Natural killer cell treated with Interleukin-12 subunit alpha and Interleukin-12 subunit beta and Interleukin-15 and Interleukin-18, amount 100 ng/mL, for 72 hours (primary cell): ENCODE measurements at regions not wholly inside any gene's neighbourhood (a gene's known extent, or its start where the extent isn't known, plus 50 kb on each side); places are given as distances from the start of the nearest gene placed in this dataset.

Experiments
- ATAC-seq, 2 donors: fragments of 150-1000 bp; cut with Tn5 transposase in 1 of 2; sonication (Bioruptor Pico), chemical (Tn5 transposase) in 1 of 2; 2 replicates each; pipeline ENCODE4 v1.10.0; 2021
- DNase-seq: peaks from one replicate; pipeline ENCODE4 v3.0.0; 2022; ENCODE audit warnings: low spot score
- H3K27ac Mint-ChIP-seq, 2 donors: 1 replicate in 1 of 2; 2 replicates in 1 of 2; pipeline ENCODE4 v1.8.0; 2022; ENCODE audit warnings: mixed read lengths in 2 of 2, mild to moderate bottlenecking in 1 of 2, moderate library complexity in 1 of 2
- H3K27me3 Mint-ChIP-seq, 2 donors: 1 replicate in 1 of 2; 2 replicates in 1 of 2; pipeline ENCODE4 v1.8.0; 2022; ENCODE audit warnings: mixed read lengths in 2 of 2
- H3K36me3 Mint-ChIP-seq: one replicate; pipeline ENCODE4 v1.8.0; 2022; ENCODE audit warnings: mixed read lengths
- H3K4me1 Mint-ChIP-seq, 2 donors: 1 replicate in 1 of 2; 2 replicates in 1 of 2; pipeline ENCODE4 v1.8.0; 2022; ENCODE audit warnings: low read depth in 2 of 2, mixed read lengths in 2 of 2, mild to moderate bottlenecking in 1 of 2
- H3K4me3 Mint-ChIP-seq: one replicate; pipeline ENCODE4 v1.8.0; 2022; ENCODE audit warnings: mixed read lengths
- H3K9me3 Mint-ChIP-seq: 2 replicates; pipeline ENCODE4 v1.8.0; 2022; ENCODE audit warnings: mixed read lengths

DNA sequence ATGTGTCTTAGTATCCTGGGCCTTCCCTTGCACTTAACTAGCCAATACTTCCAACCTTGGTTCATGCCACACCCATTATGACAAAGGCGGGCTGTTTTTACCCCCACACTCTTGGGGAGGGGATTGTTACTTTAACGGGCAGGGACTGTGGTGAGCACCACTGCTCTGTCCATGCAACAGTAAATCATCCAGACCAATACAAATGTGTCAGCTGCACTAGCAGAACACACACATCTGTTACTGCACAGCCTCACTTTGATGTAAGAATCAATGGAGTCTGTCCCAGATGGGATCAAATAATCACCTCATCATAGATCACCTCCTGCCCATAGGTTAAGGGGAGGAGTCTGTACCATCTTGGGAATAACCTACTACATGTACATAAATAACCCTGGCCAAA is 58.1 kb downstream of the NPAP1 start:
- Mint-ChIP-seq H3K27ac (no peak overlapping the region), H3K4me3 (no peak overlapping the region)
- ATAC-seq: no peak

GRCh38 chr15:24734396-24734795 is 58.8 kb downstream of the NPAP1 start:
- peaks cover 10% of the 10 kb centered on the region for H3K9me3 Mint-ChIP-seq
- no peak for ATAC-seq
- no peak overlapping the region for H3K4me3 Mint-ChIP-seq
- no peaks in the 10 kb centered on the region for H3K27me3 Mint-ChIP-seq
- no peak overlapping the region for H3K27ac Mint-ChIP-seq
- no peaks in the 10 kb centered on the region for H3K36me3 Mint-ChIP-seq
- no peaks in the 10 kb centered on the region for H3K4me1 Mint-ChIP-seq
- no peak for DNase-seq

More for the DNA sequence above, 58.1 kb downstream of the NPAP1 start:
- H3K36me3 Mint-ChIP-seq: no peaks in the 10 kb centered on the region
- DNase-seq: no peak
- peaks cover 10% of the 10 kb centered on the region for H3K9me3 Mint-ChIP-seq
- H3K27me3 Mint-ChIP-seq: no peaks in the 10 kb centered on the region
- no peaks in the 10 kb centered on the region for H3K4me1 Mint-ChIP-seq

- Mint-ChIP-seq H3K36me3 (peaks cover 14% of the 10 kb centered on the region), H3K9me3 (peaks cover 14% of the 10 kb centered on the region)
- ATAC-seq: no peak
Measured at GRCh38 chr15:24745290-24745689, 69.7 kb downstream of the NPAP1 start.

DNA sequence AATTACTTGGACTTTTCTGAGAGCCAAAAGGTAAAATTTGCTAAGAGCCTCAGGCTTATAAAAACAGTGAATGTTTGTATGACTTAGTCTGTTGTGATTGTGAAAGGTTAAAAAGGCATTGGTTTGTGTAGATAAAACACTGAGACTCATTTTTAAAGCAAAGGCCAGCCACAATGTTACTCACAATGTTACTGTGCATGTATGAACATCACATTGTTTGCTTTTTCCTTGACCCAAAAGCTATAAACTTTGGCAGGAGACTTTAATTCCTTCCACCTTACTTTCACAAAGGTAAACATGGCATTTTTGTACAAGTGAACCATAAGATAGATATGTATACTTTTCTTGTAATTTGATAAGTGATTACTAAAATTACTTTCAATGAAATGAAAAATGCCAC is 70.5 kb downstream of the NPAP1 start:
- Mint-ChIP-seq H3K4me3 (no peak overlapping the region), H3K36me3 (peaks cover 14% of the 10 kb centered on the region), H3K27ac (no peak overlapping the region), H3K4me1 (no peaks in the 10 kb centered on the region), H3K9me3 (peaks cover 14% of the 10 kb centered on the region), H3K27me3 (no peaks in the 10 kb centered on the region)
- no peak for ATAC-seq
- no peak for DNase-seq

More at GRCh38 chr15:24745290-24745689, 69.7 kb downstream of the NPAP1 start:
- Mint-ChIP-seq H3K27me3 (no peaks in the 10 kb centered on the region), H3K4me3 (no peak overlapping the region), H3K27ac (no peak overlapping the region), H3K4me1 (no peaks in the 10 kb centered on the region)
- no peak for DNase-seq

DNA sequence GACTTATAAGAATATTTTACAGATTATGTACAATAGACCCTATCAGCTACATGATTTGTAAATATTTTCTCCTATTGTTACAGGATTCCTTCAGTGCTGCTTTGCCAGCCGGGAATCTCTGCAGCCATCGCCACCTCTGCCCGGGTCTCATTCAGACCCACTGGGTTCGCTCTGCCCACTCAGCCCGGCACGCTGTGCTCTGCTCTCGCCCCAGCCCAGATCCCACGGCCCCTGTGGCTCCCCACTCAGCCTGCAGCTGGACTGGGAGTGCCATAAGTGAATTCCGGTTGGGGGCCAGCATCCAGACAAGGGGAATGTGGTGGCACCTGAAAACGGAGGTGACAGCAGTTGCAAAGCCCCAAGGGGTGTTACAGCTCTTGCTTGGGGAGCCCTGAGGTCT is 71.8 kb downstream of the NPAP1 start:
- Mint-ChIP-seq H3K4me3 (no peak overlapping the region), H3K27me3 (no peaks in the 10 kb centered on the region), H3K27ac (no peak overlapping the region), H3K9me3 (peaks cover 10% of the 10 kb centered on the region), H3K4me1 (no peaks in the 10 kb centered on the region), H3K36me3 (peaks cover 4% of the 10 kb centered on the region)
- ATAC-seq (no peak), DNase-seq (no peak)

DNA sequence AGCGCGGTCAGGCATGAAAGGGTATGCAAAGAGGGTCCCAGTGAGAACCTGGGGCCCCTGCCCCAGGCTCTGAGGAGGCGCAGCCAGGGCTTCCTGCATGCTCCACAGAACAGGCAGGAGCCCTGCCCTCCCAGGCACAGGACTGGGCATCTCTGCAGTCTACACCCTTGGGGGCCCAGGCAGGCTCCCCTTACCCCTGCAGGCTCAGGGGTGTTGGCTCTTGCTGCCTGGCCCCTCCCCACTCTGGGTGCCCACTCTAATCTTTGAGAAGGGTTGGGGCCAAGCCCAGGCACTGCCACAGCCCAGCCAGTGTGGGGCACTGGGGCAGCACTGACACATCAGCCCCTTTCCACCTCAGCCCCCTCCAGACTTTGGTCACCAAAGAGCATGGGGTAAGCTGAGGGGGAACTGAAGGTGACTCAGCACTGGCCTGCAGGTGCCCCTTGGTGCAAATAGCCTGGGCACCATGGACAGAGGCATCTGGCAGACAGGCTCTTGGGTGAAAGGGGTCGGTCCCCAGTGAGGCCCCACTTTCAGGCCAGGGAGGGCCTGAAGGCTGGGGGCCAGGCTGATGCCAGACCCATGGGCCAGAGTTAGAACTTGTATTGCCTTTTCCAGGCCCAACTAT is 73.4 kb downstream of the NPAP1 start:
- Mint-ChIP-seq H3K27me3 (no peaks in the 10 kb centered on the region), H3K9me3 (peaks cover 10% of the 10 kb centered on the region), H3K36me3 (peaks cover 4% of the 10 kb centered on the region), H3K4me1 (no peaks in the 10 kb centered on the region), H3K27ac (no peak overlapping the region), H3K4me3 (no peak overlapping the region)
- DNase-seq (no peak), ATAC-seq (peak in 1 of 2 donors; percentile 40)

DNA sequence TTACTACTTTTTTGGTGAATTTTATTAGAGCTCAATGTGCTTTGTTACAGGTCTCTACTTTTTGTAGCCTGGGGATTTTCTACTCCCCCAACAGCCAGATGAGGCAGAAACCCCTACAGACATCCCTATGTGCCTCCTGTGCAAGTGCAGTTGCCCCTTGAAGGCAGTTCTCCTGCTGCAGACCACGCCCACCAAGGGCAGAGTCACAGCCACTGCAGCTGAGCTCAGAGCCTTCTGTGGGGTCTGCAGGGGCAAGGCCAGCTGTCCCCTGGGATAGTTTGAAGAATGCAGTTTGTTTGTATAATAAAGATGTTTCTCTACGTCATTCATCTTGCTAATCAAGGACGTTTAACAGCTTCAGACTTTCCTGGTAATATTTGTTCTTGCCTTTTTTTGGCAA is 76.8 kb downstream of the NPAP1 start:
- no peak for DNase-seq
- H3K9me3 Mint-ChIP-seq: peaks cover 6% of the 10 kb centered on the region
- H3K36me3 Mint-ChIP-seq: peaks cover 8% of the 10 kb centered on the region
- no peaks in the 10 kb centered on the region for H3K27me3 Mint-ChIP-seq
- no peak overlapping the region for H3K27ac Mint-ChIP-seq
- no peak for ATAC-seq
- H3K4me1 Mint-ChIP-seq: no peaks in the 10 kb centered on the region
- no peak overlapping the region for H3K4me3 Mint-ChIP-seq

GRCh38 chr15:24756101-24756500 is 80.5 kb downstream of the NPAP1 start:
- Mint-ChIP-seq H3K27ac (no peak overlapping the region), H3K4me3 (no peak overlapping the region), H3K36me3 (peaks cover 7% of the 10 kb centered on the region), H3K4me1 (no peaks in the 10 kb centered on the region), H3K9me3 (peaks cover 12% of the 10 kb centered on the region), H3K27me3 (no peaks in the 10 kb centered on the region)
- no peak for ATAC-seq
- DNase-seq: no peak

- ATAC-seq (no peak), DNase-seq (no peak)
- H3K9me3 Mint-ChIP-seq: peaks cover 21% of the 10 kb centered on the region
- peaks cover 8% of the 10 kb centered on the region for H3K36me3 Mint-ChIP-seq
- H3K27me3 Mint-ChIP-seq: no peaks in the 10 kb centered on the region
- H3K4me3 Mint-ChIP-seq: no peak overlapping the region
- H3K27ac Mint-ChIP-seq: no peak overlapping the region
- no peaks in the 10 kb centered on the region for H3K4me1 Mint-ChIP-seq
Measured at GRCh38 chr15:24760066-24760465, 84.5 kb downstream of the NPAP1 start.

DNA sequence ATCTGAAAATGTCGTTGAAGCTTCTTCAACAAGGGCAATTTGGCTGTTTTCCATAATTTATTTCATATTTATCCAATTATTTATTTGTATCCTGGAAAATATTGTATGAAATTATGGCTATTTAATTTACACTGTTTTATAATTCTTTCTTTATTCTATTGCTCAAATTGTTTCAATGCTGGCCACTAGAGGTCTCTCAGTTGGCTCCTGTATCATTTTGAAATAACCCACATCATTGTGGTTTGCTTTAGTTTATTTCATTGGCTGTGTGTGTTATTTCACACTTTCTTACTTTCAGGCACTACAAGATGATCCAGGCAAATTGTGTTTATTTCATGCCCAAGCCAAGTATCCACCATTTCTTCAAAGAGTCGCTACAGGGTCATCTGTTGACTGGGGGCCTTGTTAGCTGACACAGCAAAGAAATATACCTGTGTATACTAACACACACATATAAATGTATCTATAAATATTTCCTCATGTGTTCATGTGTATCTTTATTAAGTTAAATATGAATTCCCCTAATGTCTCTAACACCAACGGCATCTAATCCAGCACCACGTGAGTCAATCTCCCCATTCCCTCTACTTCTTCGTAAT is 86.2 kb downstream of the NPAP1 start:
- Mint-ChIP-seq H3K36me3 (peaks cover 6% of the 10 kb centered on the region), H3K4me1 (no peaks in the 10 kb centered on the region), H3K9me3 (peaks cover 21% of the 10 kb centered on the region), H3K27me3 (no peaks in the 10 kb centered on the region), H3K27ac (no peak overlapping the region), H3K4me3 (no peak overlapping the region)
- no peak for ATAC-seq
- no peak for DNase-seq

DNA sequence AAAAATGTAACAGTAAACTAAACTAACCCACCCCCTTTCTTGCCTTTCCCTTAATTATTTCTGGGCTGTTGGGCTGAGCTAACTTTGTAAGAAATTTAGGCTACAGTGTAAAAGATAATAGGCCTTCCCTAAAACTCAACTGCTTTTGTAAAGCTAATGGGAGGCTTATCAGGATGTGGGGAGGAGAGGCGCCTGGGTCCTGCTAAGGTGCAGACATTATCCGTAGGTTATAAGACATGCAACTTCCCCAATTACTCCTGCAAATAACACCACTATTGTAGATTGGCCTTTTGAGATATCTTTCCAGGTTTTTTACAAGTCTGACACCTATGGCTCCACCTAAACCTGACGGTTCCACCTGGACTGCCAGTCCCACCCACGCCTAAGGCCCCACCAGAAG is 88.3 kb downstream of the NPAP1 start:
- H3K4me3 Mint-ChIP-seq: no peak overlapping the region
- no peak for ATAC-seq
- no peak for DNase-seq
- H3K27me3 Mint-ChIP-seq: no peaks in the 10 kb centered on the region
- H3K9me3 Mint-ChIP-seq: peaks cover 12% of the 10 kb centered on the region
- no peaks in the 10 kb centered on the region for H3K4me1 Mint-ChIP-seq
- H3K36me3 Mint-ChIP-seq: peaks cover 4% of the 10 kb centered on the region
- H3K27ac Mint-ChIP-seq: no peak overlapping the region

GRCh38 chr15:24764375-24765171 is 89.0 kb downstream of the NPAP1 start:
- peaks cover 12% of the 10 kb centered on the region for H3K9me3 Mint-ChIP-seq
- no peaks in the 10 kb centered on the region for H3K27me3 Mint-ChIP-seq
- peaks cover 4% of the 10 kb centered on the region for H3K36me3 Mint-ChIP-seq
- no peak overlapping the region for H3K27ac Mint-ChIP-seq
- DNase-seq (no peak), ATAC-seq (no peak)
- no peak overlapping the region for H3K4me3 Mint-ChIP-seq
- no peaks in the 10 kb centered on the region for H3K4me1 Mint-ChIP-seq

DNA sequence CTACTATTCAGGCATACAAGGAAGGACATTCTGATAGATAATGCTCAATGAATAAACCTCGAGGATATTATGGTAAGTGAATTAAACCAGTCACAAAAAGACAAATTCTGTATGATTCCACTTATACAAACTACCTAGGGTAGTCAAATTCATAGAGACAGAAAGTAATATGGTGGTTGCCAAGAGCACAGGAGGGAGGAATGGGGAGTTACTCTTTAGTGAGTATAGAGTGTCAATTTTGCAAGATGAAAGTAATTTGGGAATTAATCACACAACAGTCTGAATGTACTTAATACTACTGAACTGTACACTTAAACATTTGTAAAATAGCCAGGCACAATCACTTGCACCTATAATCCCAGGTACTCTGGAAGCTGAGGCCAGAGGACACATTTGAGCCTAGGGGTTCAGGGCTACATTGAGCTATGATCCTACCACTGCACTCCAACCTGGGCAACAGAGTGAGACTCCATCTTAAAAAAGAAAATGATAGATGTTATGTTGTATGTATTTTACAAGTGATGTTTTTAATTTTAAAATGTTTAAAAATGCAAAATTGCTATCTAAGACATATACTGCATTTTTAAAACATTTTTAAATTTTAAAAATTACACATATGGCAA is 91.0 kb downstream of the NPAP1 start:
- H3K27ac Mint-ChIP-seq: no peak overlapping the region
- no peak overlapping the region for H3K4me3 Mint-ChIP-seq
- peaks cover 9% of the 10 kb centered on the region for H3K9me3 Mint-ChIP-seq
- DNase-seq (no peak), ATAC-seq (no peak)
- no peaks in the 10 kb centered on the region for H3K4me1 Mint-ChIP-seq
- H3K36me3 Mint-ChIP-seq: peaks cover 2% of the 10 kb centered on the region
- H3K27me3 Mint-ChIP-seq: no peaks in the 10 kb centered on the region

GRCh38 chr15:24772266-24772665 is 96.7 kb downstream of the NPAP1 start:
- peak overlapping the region; percentile 1 for H3K4me3 Mint-ChIP-seq
- ATAC-seq: no peak
- peaks cover 24% of the 10 kb centered on the region for H3K36me3 Mint-ChIP-seq
- no peak overlapping the region for H3K27ac Mint-ChIP-seq
- H3K4me1 Mint-ChIP-seq: peaks cover 0 to 2% of the 10 kb centered on the region in 2 donors
- H3K27me3 Mint-ChIP-seq: no peaks in the 10 kb centered on the region
- DNase-seq: no peak
- peaks cover 14% of the 10 kb centered on the region for H3K9me3 Mint-ChIP-seq
